HUES64 (cell line): ENCODE measurements at regions not wholly inside any gene's neighbourhood (a gene's known extent, or its start where the extent isn't known, plus 50 kb on each side); places are given as distances from the start of the nearest gene placed in this dataset.

Experiments
- H3K27ac ChIP-seq: 2 replicates; pipeline ENCODE4 v1.7.0; 2013; ENCODE audit warnings: low read depth, low read length, inconsistent platforms
- H3K27me3 ChIP-seq: 2 replicates; pipeline ENCODE4 v1.6.1; 2013; ENCODE audit warnings: mild to moderate bottlenecking, low read length; ENCODE audit not compliant: insufficient read depth
- H3K36me3 ChIP-seq: 2 replicates; pipeline ENCODE4 v1.6.1; 2013; ENCODE audit warnings: mild to moderate bottlenecking, low read length; ENCODE audit not compliant: insufficient read depth
- H3K4me1 ChIP-seq: 2 replicates; pipeline ENCODE4 v1.6.1; 2013; ENCODE audit warnings: mild to moderate bottlenecking, low read length, moderate library complexity; ENCODE audit not compliant: insufficient read depth
- H3K4me3 ChIP-seq: 2 replicates; pipeline ENCODE4 v1.5.1; 2013; ENCODE audit warnings: mild to moderate bottlenecking, low read length, moderate library complexity
- H3K9ac ChIP-seq: 2 replicates; pipeline ENCODE4 v1.6.1; 2013; ENCODE audit warnings: mild to moderate bottlenecking, low read depth, low read length
- H3K9me3 ChIP-seq: 2 replicates; pipeline ENCODE4 v1.6.1; 2013; ENCODE audit warnings: low read depth, low read length; ENCODE audit not compliant: insufficient read depth
- WGBS: fragments of 150-250, 120-280 bp; methylation state at CpG from one replicate; pipeline ENCODE4 v1.1.7; 2013; ENCODE audit warnings: missing lambda C conversion rate; 5-methylcytosine and 5-hydroxymethylcytosine counted together

DNA sequence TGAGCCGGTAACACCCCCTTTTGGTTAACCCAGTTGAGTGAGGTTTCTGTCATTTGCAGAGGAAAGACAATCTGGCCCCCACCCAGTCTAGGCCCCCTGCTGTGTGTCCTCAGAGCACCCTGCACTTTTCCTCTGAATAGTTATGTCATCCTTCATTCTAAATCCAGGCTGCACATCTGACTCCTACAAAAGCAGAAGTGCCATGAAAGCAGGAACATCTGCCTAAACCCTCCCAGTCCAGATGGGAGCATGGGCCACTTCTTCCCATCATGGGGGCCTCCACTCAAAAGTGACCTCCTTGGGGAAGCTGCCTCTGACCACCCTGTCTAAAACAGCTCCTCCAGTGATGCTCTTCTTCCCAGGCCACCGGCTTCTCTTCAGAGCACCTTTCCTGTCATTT, 53.7 kb upstream of the HMGXB4 start:
- H3K36me3 ChIP-seq, result no peaks in the 10 kb centered on the region
- H3K4me1 ChIP-seq, result peaks cover 4% of the 10 kb centered on the region; the same call in 1 of the 2 replicates

GRCh38 chr22:35204807-35205775, 52.2 kb upstream of the HMGXB4 start:
- no peaks in the 10 kb centered on the region for H3K9me3 ChIP-seq
- no peak overlapping the region for H3K9ac ChIP-seq
- peaks cover 4% of the 10 kb centered on the region; the same call in 1 of the 2 replicates for H3K4me1 ChIP-seq
- WGBS, result 85% methylated on average over 14 of the region's 14 CpGs
- no peaks in the 10 kb centered on the region for H3K27me3 ChIP-seq
- H3K27ac ChIP-seq, result no peak overlapping the region
- no peaks in the 10 kb centered on the region for H3K36me3 ChIP-seq
- H3K4me3 ChIP-seq, result no peak overlapping the region

More for the DNA sequence above, 53.7 kb upstream of the HMGXB4 start:
- Histone ChIP-seq H3K9me3 (no peaks in the 10 kb centered on the region), H3K27ac (no peak overlapping the region), H3K27me3 (no peaks in the 10 kb centered on the region), H3K9ac (no peak overlapping the region), H3K4me3 (no peak overlapping the region)
- 97% methylated on average over 2 of the region's 2 CpGs for WGBS

GRCh38 chr22:35205961-35206360, 51.3 kb upstream of the HMGXB4 start:
- H3K4me1 ChIP-seq, result peaks cover 4% of the 10 kb centered on the region; the same call in 1 of the 2 replicates
- 74% methylated on average over 5 of the region's 5 CpGs for WGBS

DNA sequence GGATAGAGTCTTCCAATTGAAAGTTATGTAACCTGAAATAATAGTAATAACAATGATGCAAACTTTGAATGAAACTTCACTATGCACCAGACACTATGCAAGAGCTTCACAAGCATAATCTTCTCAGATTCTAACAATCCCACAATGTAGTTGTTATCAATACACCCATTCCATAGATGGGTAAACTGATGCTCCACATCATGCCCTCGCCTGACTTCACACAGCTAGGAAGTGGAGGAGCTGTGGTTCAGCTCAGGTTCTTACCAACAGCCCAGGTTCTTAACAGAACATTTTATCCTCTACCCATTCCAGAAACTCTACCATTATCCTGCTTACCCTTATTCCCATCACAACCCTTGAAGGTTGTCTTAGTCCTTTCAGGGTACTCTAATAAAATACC, 50.4 kb upstream of the HMGXB4 start:
- no peaks in the 10 kb centered on the region for H3K9me3 ChIP-seq

More at GRCh38 chr22:35205961-35206360, 51.3 kb upstream of the HMGXB4 start:
- Histone ChIP-seq H3K9me3 (no peaks in the 10 kb centered on the region), H3K36me3 (no peaks in the 10 kb centered on the region), H3K9ac (no peak overlapping the region), H3K27me3 (no peaks in the 10 kb centered on the region), H3K4me3 (no peak overlapping the region), H3K27ac (no peak overlapping the region)

More for the DNA sequence above, 50.4 kb upstream of the HMGXB4 start:
- Histone ChIP-seq H3K9ac (no peak overlapping the region), H3K27ac (no peak overlapping the region), H3K36me3 (no peaks in the 10 kb centered on the region), H3K27me3 (no peaks in the 10 kb centered on the region), H3K4me1 (peaks cover 4% of the 10 kb centered on the region; the same call in 1 of the 2 replicates), H3K4me3 (no peak overlapping the region)
- 96% methylated on average over 1 of the region's 1 CpG for WGBS
